Ammon's horn (tissue), 1 donor: ENCODE measurements at regions not wholly inside any gene's neighbourhood (a gene's known extent, or its start where the extent isn't known, plus 50 kb on each side); places are given as distances from the start of the nearest gene placed in this dataset.

Experiments
- DNase-seq: peaks from one replicate; pipeline ENCODE4 v3.0.0-alpha.2; 2016; ENCODE audit warnings: low spot score

DNA sequence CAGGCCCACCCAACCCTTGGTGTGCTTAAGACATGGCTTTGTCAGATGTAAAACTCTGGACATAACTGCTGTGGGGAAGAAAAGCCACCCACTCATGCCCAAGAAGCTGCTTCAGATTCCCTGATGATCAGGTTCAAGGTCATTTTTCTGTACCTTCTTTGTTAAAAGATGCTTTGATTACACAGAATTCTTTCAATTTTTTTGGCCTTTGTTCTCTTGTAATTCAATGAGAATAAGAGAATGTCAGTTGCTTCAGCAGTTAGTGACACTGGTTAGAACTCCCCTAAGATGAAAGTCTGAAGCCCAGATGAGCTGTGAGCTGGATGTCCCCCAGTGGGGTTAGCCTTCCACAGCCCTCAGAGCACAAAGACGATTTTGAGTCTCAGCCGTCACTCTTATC is 152.7 kb downstream of the CHRM3 start:
- DNase-seq: no peak

- DNase-seq: no peak
Measured at GRCh38 chr1:239539812-239540211, 153.4 kb downstream of the CHRM3 start.

- DNase-seq: no peak
Measured at GRCh38 chr1:239543873-239544272, 157.5 kb downstream of the CHRM3 start.

GRCh38 chr1:239545466-239545865 is 159.1 kb downstream of the CHRM3 start:
- DNase-seq: no peak

- no peak for DNase-seq
Measured at GRCh38 chr1:239547987-239548386, 161.6 kb downstream of the CHRM3 start.

GRCh38 chr1:239550178-239550577 is 163.8 kb downstream of the CHRM3 start:
- DNase-seq: no peak

DNA sequence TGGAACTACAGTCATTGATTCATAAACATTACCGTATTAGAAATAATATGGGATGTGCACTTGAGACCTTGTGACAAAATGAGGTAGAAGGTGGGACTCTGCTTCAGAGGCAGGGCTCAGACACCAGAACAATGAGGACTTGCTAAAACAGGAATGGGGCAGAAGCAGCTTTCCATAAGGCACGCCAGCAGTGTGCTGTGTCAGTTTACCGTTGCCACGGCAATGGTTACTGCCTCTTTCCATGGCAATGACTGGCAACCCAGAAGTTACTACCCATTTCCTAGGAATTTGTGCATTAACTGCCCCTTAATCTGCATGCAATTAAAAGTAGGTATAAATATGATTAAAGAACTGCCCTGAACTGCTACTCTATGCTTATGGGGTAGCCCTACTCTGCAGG is 169.0 kb downstream of the CHRM3 start:
- DNase-seq: peak; percentile 61

DNA sequence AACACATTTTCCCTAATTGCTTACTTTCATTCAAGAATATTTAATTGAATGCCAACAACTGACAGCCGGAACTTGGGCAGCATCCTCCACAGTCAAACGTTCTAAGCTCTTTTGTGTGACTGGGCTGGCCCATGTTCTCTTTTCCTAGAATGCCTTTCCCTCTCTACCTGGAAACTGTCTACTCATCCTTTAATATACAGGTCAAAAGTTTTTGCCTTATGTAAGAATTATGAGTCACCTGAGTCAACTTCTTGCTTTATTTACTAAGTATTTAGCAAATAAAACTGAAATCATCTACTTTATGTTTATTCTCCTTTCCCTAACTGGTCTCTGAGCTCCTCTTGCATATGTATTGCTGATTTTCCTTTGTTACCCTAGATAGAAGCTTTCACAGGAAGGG is 172.2 kb downstream of the CHRM3 start:
- DNase-seq: no peak

GRCh38 chr1:239558991-239559390 is 172.6 kb downstream of the CHRM3 start:
- DNase-seq: no peak

DNA sequence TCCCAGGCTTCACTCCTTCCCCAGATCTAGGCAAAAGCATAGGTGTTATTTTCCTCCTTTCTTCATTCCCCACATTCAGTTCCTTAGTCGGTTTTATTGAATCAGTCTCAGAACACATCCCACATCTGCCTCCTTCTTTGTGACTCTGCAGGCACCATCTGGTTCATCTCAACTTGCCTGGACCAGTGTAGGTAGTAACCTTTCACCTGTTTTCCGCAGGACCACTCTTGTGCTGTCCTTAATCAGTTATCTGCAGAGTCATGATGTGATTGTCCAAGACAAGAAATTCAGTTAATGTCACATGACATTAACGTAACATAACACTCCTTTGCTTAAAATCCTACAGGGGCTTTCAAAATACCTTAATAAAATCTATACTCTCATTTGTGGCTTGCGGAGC is 174.6 kb downstream of the CHRM3 start:
- no peak for DNase-seq

- DNase-seq: no peak
Measured at GRCh38 chr1:239562095-239562494, 175.7 kb downstream of the CHRM3 start.

GRCh38 chr1:239563681-239564080 is 177.3 kb downstream of the CHRM3 start:
- no peak for DNase-seq

DNA sequence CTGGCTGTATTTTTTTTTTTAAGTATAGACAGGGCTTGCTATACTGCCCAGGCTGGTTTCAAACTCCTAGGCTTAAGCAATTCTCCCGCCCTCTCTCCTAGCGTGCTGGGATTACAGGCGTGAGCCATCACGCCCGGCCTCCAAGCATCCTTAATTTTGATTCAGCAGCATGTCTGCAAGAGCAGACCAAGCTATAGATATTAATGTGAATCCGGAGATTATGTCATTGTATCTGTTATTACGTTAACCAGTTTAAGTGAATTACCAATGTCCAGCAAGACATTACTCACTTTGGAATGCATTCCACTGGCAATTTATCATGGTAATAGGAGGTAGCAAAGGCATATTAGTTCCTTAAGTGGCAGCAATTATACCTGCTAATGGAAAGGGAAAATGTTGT is 179.7 kb downstream of the CHRM3 start:
- no peak for DNase-seq

DNA sequence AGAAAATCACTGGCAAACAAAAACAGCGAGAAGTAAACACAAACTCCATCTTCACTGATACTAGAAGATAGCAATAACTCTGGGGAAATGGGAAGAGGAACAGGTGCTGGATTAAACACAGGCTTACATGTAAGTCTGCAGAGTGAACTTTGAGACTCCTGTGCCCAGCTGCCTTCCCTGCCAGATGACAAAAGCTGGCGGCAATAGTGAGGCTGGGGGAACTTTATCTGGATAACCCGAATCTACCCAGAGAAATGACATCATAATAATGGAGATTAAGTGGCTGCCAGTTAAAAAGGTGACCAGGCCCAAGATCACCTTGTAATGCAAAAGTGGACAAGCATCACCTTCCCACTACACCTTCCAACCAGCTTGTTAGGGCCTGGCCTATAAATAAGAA is 184.5 kb downstream of the CHRM3 start:
- no peak for DNase-seq

GRCh38 chr1:239572183-239572582 is 185.8 kb downstream of the CHRM3 start:
- DNase-seq: no peak

DNA sequence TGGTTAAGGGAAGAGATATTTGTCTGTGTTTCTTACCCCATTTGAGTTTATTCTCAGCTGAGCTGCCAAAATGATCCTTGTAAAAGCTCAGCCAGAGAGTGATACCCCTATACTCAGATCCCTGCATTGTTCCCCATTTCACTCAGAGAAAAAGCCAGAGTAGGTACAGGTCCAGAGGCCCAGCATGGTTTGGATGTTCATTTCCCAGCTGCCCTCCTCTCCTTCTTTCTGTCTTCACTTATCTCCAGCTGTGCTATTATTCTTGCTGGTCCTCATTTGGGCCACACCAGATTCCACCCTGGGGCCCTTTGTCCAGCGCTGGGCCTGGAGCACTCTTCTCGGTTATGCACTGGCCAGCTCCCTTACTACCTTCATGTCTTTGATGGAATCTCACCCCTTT is 187.7 kb downstream of the CHRM3 start:
- no peak for DNase-seq

DNA sequence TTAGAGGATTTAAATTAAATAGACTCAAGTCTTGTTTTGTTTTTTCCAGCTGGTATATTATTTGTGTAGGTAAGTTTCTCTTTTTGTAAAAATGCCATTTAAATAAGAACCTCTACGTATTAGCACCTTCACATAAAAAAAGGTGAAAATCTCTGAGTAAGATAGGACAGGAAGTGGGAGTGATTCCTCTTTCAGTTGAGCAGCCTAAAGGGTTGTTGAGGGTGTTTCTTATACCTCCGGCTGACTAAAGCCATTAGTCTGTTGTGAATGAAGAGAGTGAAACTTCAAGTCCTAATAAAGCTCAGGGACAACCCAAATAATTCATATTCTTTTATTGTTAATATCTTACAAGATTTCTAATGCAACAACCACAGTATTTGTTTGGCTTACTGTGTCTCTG is 188.7 kb downstream of the CHRM3 start:
- no peak for DNase-seq

- no peak for DNase-seq
Measured at GRCh38 chr1:239583536-239583935, 197.2 kb downstream of the CHRM3 start.

- no peak for DNase-seq
Measured at GRCh38 chr1:239586128-239586527, 199.8 kb downstream of the CHRM3 start.

- DNase-seq: no peak
Measured at GRCh38 chr1:239587066-239587465, 200.7 kb downstream of the CHRM3 start.

GRCh38 chr1:239587574-239588369 is 201.4 kb downstream of the CHRM3 start:
- no peak for DNase-seq

DNA sequence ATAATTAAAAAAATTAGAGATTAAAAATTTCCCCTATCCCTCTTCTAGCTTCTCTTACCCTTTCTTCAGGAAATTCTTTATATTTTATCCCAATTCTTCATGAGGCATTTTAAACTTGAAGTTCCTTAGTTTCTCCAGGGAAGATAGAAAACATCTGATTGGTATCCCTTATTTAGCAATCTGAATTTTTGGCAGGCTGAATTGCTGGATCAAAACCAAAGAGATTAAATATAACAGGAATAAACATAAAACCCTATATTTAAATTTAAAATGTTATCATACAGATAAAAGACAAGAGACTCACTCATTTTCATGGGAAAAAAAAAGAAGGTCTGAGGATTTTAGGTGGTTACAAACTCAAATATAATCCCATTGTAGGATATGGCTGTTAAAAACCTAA is 204.2 kb downstream of the CHRM3 start:
- DNase-seq: no peak

DNA sequence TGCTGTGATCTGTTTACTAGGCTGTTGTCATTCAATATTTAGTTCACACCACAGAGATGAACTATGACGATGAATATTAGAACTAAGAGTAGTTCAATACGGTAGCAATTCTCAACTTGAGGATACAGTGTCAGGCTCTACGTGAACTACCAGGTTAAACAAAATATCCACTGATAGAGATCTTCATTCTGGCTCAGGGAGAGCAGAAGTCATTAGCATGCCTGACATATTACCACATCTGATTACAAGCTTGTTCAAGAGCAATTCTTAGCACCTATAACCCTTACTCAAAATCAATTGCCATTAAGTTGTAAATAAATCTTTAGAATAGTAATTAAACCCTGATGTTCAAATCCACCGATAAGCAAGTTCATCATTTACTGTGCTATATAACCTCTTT is 207.2 kb downstream of the CHRM3 start:
- no peak for DNase-seq

- DNase-seq: no peak
Measured at GRCh38 chr1:239600588-239600987, 214.2 kb downstream of the CHRM3 start.
